Left ventricle myocardium superior (tissue), 1 donor: ENCODE measurements at regions not wholly inside any gene's neighbourhood (a gene's known extent, or its start where the extent isn't known, plus 50 kb on each side); places are given as distances from the start of the nearest gene placed in this dataset.
A peak's percentile ranks its signal among the peaks of the same experiment; 100 is the strongest.
"Not testable (repeated sequence)": the region's sequence is repeated elsewhere in the genome, so short reads cannot be mapped to it uniquely, and the experiment has no call there.

Experiments
- ATAC-seq: fragments of 200-7000 bp; cut with Tn5 transposase; one replicate; pipeline ENCODE4 v1.9.1; 2020; ENCODE audit warnings: mild to moderate bottlenecking, moderate library complexity
- DNase-seq: peaks from one replicate; pipeline ENCODE4 v3.0.0-alpha.2; 2020
- intact Hi-C: fragments of 100-400 bp; cut with micrococcal nuclease; formaldehyde crosslinking; loops from one replicate; pipeline ENCODE4 v1.11.0; 2022
- donor health status: DM: no; HTN: yes; CAD: no; lungs with severe emphysema.

- intact Hi-C loops, result no loop called here
- ATAC-seq (no peak), DNase-seq (no peak)
Measured at GRCh38 chr3:13148126-13148525, 74.9 kb upstream of the IQSEC1 start.

GRCh38 chr3:13147344-13147743 is 74.1 kb upstream of the IQSEC1 start:
- intact Hi-C loops, result no loop called here
- DNase-seq (no peak), ATAC-seq (no peak)

DNA sequence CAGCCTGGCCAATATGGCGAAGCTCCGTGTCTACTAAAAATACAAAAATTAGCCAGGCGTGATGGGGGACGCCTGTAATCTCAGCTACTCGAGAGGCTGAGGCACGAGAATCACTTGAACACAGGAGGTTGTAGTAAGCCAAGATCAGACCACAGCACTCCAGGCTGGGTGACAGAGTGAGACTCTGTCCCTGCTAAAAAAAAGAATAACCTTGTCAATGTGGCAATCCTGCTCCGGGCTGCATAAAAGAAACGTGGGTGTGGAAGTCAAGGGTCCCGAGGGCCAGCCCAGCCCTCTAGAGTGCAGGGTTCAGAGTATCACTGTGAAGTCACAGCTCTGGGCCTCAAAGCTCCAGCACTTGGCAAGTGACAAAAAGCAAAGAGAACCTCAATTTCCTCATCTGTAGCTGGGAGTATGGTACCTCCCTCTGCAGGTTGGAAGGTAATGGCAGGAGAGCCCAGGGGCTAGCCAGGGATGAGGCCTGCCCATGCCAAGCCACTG is 73.5 kb upstream of the IQSEC1 start:
- no peak for DNase-seq
- intact Hi-C loops, result no loop called here
- no peak for ATAC-seq

- no peak for DNase-seq
- no peak for ATAC-seq
- intact Hi-C loops, result no loop called here
Measured at GRCh38 chr3:13145826-13146642, 72.8 kb upstream of the IQSEC1 start.

GRCh38 chr3:13145131-13145825 is 72.0 kb upstream of the IQSEC1 start:
- intact Hi-C loops, result no loop called here
- ATAC-seq, result no peak
- DNase-seq, result peak; percentile 8

- ATAC-seq (no peak), DNase-seq (peak; percentile 7)
- intact Hi-C loops, result no loop called here
Measured at GRCh38 chr3:13144163-13145023, 71.2 kb upstream of the IQSEC1 start.

- intact Hi-C loops, result no loop called here
- ATAC-seq, result no peak
- DNase-seq, result no peak
Measured at GRCh38 chr3:13143381-13144004, 70.3 kb upstream of the IQSEC1 start.

GRCh38 chr3:13142552-13143380 is 69.5 kb upstream of the IQSEC1 start:
- no peak for ATAC-seq
- intact Hi-C loops, result no loop called here
- no peak for DNase-seq

DNA sequence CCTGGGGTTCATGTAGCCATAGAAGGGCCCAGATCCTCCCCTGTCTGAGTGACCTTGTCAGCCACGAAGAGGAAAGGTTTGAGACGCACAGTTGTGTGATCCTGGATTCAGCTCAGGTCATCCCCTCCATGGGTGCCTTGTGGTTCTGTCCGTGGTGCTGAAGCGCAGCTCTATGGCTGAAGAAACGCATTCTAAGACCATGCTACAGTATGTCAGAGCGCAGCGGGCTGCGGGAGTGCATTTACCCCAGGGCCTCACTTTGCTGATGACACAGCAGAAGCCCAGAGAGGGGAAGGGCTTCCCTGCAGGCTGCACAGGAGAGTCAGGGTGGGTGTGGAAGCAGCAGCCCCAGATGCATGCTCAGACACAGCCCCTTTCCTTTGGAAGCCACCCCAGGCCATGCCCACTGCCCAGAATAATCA is 68.8 kb upstream of the IQSEC1 start:
- peak; percentile 53 for DNase-seq
- ATAC-seq, result peak; percentile 53
- intact Hi-C loops, result no loop called here

GRCh38 chr3:13141183-13141582 is 68.0 kb upstream of the IQSEC1 start:
- ATAC-seq, result no peak
- intact Hi-C loops, result no loop called here
- DNase-seq, result no peak

- intact Hi-C loops, result no loop called here
- ATAC-seq (no peak), DNase-seq (no peak)
Measured at GRCh38 chr3:13140596-13140995, 67.4 kb upstream of the IQSEC1 start.

DNA sequence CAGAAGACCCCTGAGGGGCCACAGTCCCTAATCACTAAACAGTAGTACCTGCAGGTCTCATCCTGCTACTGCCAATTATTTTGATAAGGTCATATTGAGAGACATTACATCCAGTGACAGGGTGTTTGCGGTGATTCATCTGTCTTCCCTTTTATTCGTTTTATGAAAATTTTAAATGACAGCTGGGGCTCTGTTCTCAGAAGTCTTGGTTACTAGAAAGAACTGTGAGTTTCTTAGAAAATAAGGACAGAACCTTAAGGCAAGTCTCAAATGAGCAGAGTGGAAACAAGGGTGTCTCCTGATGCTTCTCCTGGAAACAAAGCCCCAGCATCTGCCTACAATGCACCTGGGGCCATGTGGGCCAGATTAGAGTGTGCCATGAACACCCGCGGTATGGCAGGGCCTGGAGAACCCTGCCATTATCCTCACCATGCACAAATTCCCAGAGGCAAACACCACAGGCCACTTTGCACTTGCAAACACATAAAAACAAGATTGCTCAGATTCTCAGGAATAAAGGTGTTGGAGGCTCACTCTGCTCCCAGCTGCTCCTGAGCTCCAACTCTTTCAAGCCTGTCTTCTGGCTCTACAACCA is 66.3 kb upstream of the IQSEC1 start:
- intact Hi-C loops, result no loop called here
- DNase-seq (no peak), ATAC-seq (no peak)

GRCh38 chr3:13138833-13139145 is 65.6 kb upstream of the IQSEC1 start:
- intact Hi-C loops, result no loop called here
- DNase-seq, result no peak

DNA sequence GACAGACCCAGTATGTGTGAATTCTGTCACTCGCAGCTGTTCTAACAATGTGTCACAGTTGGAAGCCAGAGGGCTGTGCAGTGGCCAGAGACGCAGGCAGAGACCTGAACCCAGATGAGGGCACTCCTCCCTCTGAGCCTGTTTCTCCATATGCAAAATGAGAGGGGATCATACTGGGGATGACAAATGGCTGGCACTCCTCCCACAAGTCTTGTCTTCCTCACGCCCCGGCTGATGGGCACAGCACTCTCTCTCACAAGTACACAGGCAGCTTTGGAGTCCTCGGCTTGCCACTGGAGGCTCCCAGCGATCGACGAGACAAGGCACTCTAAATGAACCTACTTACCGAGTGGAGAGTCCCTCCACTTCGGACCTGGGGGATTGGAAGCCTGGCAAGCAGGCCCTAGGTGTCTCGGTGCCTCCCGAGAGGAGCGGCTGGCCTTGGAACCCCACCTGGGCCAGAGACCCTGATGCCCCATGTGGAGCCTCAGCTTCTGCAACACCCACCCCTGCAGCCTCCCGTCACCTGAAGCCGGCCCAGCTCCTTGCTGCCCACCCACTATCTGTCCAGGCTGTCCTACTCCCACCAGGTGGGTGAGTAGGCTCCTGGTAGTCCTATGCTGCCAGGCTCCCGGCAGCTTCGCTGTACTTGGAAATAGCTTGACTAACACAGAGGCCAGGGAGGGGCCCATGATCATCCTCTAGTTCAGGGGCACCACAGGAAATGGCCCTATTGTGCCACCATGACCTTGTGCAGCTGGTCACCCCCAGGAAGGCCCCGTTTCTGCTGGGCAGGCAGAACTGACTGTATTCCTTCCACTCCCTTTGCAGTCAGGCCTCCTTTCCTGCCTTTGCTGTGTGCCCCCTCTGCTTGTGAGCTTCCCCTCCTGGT is 65.0 kb upstream of the IQSEC1 start:
- ATAC-seq (no peak), DNase-seq (no peak)
- intact Hi-C loops, result no loop called here

More at GRCh38 chr3:13138833-13139145, 65.6 kb upstream of the IQSEC1 start:
- no peak for ATAC-seq

- ATAC-seq, intact Hi-C loops, DNase-seq: not testable (repeated sequence)
Measured at GRCh38 chr3:13136848-13137247, 63.6 kb upstream of the IQSEC1 start.

- intact Hi-C loops, result no loop called here
- no peak for ATAC-seq
- DNase-seq, result no peak
Measured at GRCh38 chr3:13136426-13136825, 63.2 kb upstream of the IQSEC1 start.

GRCh38 chr3:13135811-13136321 is 62.6 kb upstream of the IQSEC1 start:
- intact Hi-C loops, result no loop called here
- no peak for ATAC-seq

More at GRCh38 chr3:13135811-13136321, 62.6 kb upstream of the IQSEC1 start:
- DNase-seq, result no peak
